GM12878 (cell line): ENCODE measurements at regions not wholly inside any gene's neighbourhood (a gene's known extent, or its start where the extent isn't known, plus 50 kb on each side); places are given as distances from the start of the nearest gene placed in this dataset.

Experiments
- ATAC-seq: fragments of 200-7000 bp; cut with Tn5 transposase; 3 replicates; pipeline ENCODE4 v1.9.1; 2020; ENCODE audit warnings: mild to moderate bottlenecking, moderate library complexity
- BruUV-seq: library from RNA; stranded (reverse); fragments of 400-500 nt; replicated peaks from 2 replicates; lab custom pipeline; 2021; lab: Mats Ljungman, UMichigan
- CTCF ChIA-PET: fragments of 300-600 bp; sonication (Branson Sonifier 250); formaldehyde crosslinking; extraction: SDS; loops from one replicate; lab custom pipeline; 2021; ENCODE audit warnings: inconsistent platforms; lab: Yijun Ruan, JAX
- POLR2A ChIA-PET: fragments of 350-600 bp; formaldehyde crosslinking; extraction: SDS; loops from one replicate; lab custom pipeline; 2021; ENCODE audit warnings: inconsistent platforms; lab: Charles Lee
- RAD21 ChIA-PET: fragments of 300-600 bp; sonication (Branson Sonifier 250); formaldehyde crosslinking; loops from one replicate; lab custom pipeline; 2023; ENCODE audit warnings: antibody characterized with exemption; ENCODE audit not compliant: unreplicated experiment; lab: Charles Lee
- SMC1A ChIA-PET: fragments of 300-600 bp; sonication (Branson Sonifier 250); formaldehyde crosslinking; loops from one replicate; lab custom pipeline; 2023; ENCODE audit not compliant: unreplicated experiment, uncharacterized antibody; lab: Charles Lee
- DNase-seq: peaks from one replicate; pipeline ENCODE4 v3.0.0-alpha.2; 2011; ENCODE audit warnings: low read depth, low spot score
- FAIRE-seq: peaks from 3 replicates; lab custom pipeline; 2011; peaks lifted over from hg19 to GRCh38; lab: Jason Lieb, UNC
- H2AFZ ChIP-seq: 2 replicates; pipeline ENCODE4 v1.6.0; 2011; ENCODE audit warnings: low read depth, low read length, control low read depth; ENCODE audit not compliant: control insufficient read depth
- H3K27ac ChIP-seq: 2 replicates; pipeline ENCODE4 v1.5.1; 2011; ENCODE audit warnings: control low read depth; ENCODE audit not compliant: control insufficient read depth, insufficient read depth
- H3K27me3 ChIP-seq, 2 experiments: replicated peaks in 1 of 2; 2 replicates each; pipeline versions ENCODE4 v1.6.0 to v1.6.1; 2011; ENCODE audit warnings: low read length in 1 of 2; ENCODE audit not compliant: control insufficient read depth in 2 of 2, insufficient read depth in 2 of 2
- H3K36me3 ChIP-seq, 2 experiments: 2 replicates each; pipeline ENCODE4 v1.5.1; 2011; ENCODE audit warnings: low read length in 1 of 2; ENCODE audit not compliant: control insufficient read depth in 2 of 2, insufficient read depth in 2 of 2
- H3K4me1 ChIP-seq: 2 replicates; pipeline ENCODE4 v1.6.1; 2011; ENCODE audit warnings: mild to moderate bottlenecking, low read length, moderate library complexity, mixed read lengths; ENCODE audit not compliant: control insufficient read depth, insufficient read depth
- H3K4me2 ChIP-seq: 2 replicates; pipeline ENCODE4 v1.6.0; 2011; ENCODE audit warnings: control low read depth; ENCODE audit not compliant: control insufficient read depth, insufficient read depth
- H3K4me3 ChIP-seq: fragments of 200-600 bp; sonication (generic); 2 replicates; pipeline ENCODE4 v1.5.1; 2016
- H3K79me2 ChIP-seq: 2 replicates; pipeline ENCODE4 v1.6.0; 2011; ENCODE audit warnings: low read length; ENCODE audit not compliant: control insufficient read depth, insufficient read depth
- H3K9ac ChIP-seq: 2 replicates; pipeline ENCODE4 v1.8.0; 2011; ENCODE audit warnings: low read length, control low read depth, mixed read lengths; ENCODE audit not compliant: control insufficient read depth, insufficient read depth
- H3K9me3 ChIP-seq: replicated peaks from 3 replicates; pipeline ENCODE4 v1.5.1; 2011; ENCODE audit warnings: mild to moderate bottlenecking, low read length; ENCODE audit not compliant: control insufficient read depth, insufficient read depth
- H4K20me1 ChIP-seq: 2 replicates; pipeline ENCODE4 v1.6.0; 2011; ENCODE audit not compliant: control insufficient read depth, insufficient read depth
- NR2F1 ChIP-seq: fragments of 450-650 bp; conservative IDR thresholded peaks from 2 replicates; pipeline ENCODE4 v1.6.1; 2017; ENCODE audit warnings: mild to moderate bottlenecking
- NRF1 ChIP-seq: conservative IDR thresholded peaks from 2 replicates; pipeline ENCODE4 v1.6.1; 2011; ENCODE audit warnings: mild to moderate bottlenecking, low read depth, low read length, improper control_type of control experiment
- POLR2AphosphoS2 ChIP-seq: IDR thresholded peaks from 2 replicates; pipeline ENCODE4 v1.6.1; 2011; ENCODE audit warnings: low read depth, mild to moderate bottlenecking, low read length, improper control_type of control experiment, moderate library complexity
- RAD21 ChIP-seq: IDR thresholded peaks from 2 replicates; pipeline ENCODE4 v1.6.1; 2011; ENCODE audit warnings: mild to moderate bottlenecking, low read depth, low read length, moderate library complexity; ENCODE audit not compliant: insufficient read depth
- RAD51 ChIP-seq: fragments of 450-650 bp; IDR thresholded peaks from 2 replicates; pipeline ENCODE4 v1.6.1; 2016; ENCODE audit warnings: moderate library complexity, mild to moderate bottlenecking, inconsistent platforms
- SMAD1 ChIP-seq: fragments of 450-650 bp; IDR thresholded peaks from 2 replicates; pipeline ENCODE4 v1.6.1; 2018; ENCODE audit warnings: mild to moderate bottlenecking, low read depth; ENCODE audit not compliant: partially characterized antibody
- ZNF622 ChIP-seq: fragments of 450-650 bp; IDR thresholded peaks from 2 replicates; pipeline ENCODE4 v1.6.1; 2017; ENCODE audit warnings: mild to moderate bottlenecking, inconsistent platforms
- WGBS: methylation state at CpG from one replicate; pipeline ENCODE4 v1.1.6; 2016; ENCODE audit warnings: low lambda C conversion rate; ENCODE audit not compliant: insufficient replicate concordance, insufficient coverage; ENCODE audit errors: missing lambda C conversion rate; 5-methylcytosine and 5-hydroxymethylcytosine counted together
- in situ Hi-C: fragments of 300-500 bp; cut with MboI; formaldehyde crosslinking; loops from 9 replicates; pipeline ENCODE4 v1.14.3; 2018; ENCODE audit warnings: mixed read lengths
- intact Hi-C: fragments of 100-400 bp; cut with micrococcal nuclease; formaldehyde crosslinking; loops from one replicate; pipeline ENCODE4 v1.14.2; 2022; ENCODE audit not compliant: unreplicated experiment
- TF ChIP-seq, protein P1 (sequence below): IDR thresholded peaks from 2 replicates; pipeline ENCODE4 v1.6.1; 2012; ENCODE audit warnings: low read length, inconsistent platforms
- TF ChIP-seq, protein P2 (sequence below): IDR thresholded peaks from 2 replicates; pipeline ENCODE4 v1.6.1; 2011; ENCODE audit warnings: mild to moderate bottlenecking, low read depth, low read length, moderate library complexity; ENCODE audit not compliant: insufficient replicate concordance

- Histone ChIP-seq H3K4me1 (no peaks in the 10 kb centered on the region), H3K4me2 (no peak overlapping the region), H2AFZ (no peak overlapping the region), H3K27ac (no peak overlapping the region), H3K36me3 (no peaks in the 10 kb centered on the region), H3K4me3 (no peak overlapping the region), H3K79me2 (no peaks in the 10 kb centered on the region), H3K9me3 (no peaks in the 10 kb centered on the region), H4K20me1 (no peaks in the 10 kb centered on the region), H3K27me3 (no peaks in the 10 kb centered on the region), H3K9ac (no peak overlapping the region)
- no peak for FAIRE-seq
- RAD21 ChIA-PET: no interaction called here
- no peak for ATAC-seq
- BruUV-seq: no TSS peak
- CTCF ChIA-PET: no interaction called here
- intact Hi-C loops (no loop called here), in situ Hi-C loops (no loop called here)
- POLR2A ChIA-PET: no interaction called here
- DNase-seq: no peak
- SMC1A ChIA-PET: no interaction called here
- TF ChIP-seq NR2F1: no peak
- TF ChIP-seq RAD21: no peak
- no peak for TF ChIP-seq NRF1
- TF ChIP-seq SMAD1: no peak
- TF ChIP-seq, protein P1, sequence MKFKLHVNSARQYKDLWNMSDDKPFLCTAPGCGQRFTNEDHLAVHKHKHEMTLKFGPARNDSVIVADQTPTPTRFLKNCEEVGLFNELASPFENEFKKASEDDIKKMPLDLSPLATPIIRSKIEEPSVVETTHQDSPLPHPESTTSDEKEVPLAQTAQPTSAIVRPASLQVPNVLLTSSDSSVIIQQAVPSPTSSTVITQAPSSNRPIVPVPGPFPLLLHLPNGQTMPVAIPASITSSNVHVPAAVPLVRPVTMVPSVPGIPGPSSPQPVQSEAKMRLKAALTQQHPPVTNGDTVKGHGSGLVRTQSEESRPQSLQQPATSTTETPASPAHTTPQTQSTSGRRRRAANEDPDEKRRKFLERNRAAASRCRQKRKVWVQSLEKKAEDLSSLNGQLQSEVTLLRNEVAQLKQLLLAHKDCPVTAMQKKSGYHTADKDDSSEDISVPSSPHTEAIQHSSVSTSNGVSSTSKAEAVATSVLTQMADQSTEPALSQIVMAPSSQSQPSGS: no peak
- no peak for TF ChIP-seq ZNF622
- no peak for TF ChIP-seq RAD51
- no peak for TF ChIP-seq POLR2AphosphoS2
- TF ChIP-seq, protein P2, sequence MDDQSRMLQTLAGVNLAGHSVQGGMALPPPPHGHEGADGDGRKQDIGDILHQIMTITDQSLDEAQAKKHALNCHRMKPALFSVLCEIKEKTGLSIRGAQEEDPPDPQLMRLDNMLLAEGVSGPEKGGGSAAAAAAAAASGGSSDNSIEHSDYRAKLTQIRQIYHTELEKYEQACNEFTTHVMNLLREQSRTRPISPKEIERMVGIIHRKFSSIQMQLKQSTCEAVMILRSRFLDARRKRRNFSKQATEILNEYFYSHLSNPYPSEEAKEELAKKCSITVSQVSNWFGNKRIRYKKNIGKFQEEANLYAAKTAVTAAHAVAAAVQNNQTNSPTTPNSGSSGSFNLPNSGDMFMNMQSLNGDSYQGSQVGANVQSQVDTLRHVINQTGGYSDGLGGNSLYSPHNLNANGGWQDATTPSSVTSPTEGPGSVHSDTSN: no peak
- WGBS: 3% methylated on average over 2 of the region's 2 CpGs
Measured at GRCh38 chr9:22722492-22722891, 275.9 kb downstream of the DMRTA1 start.
